GM12878 (cell line): ENCODE measurements at regions not wholly inside any gene's neighbourhood (a gene's known extent, or its start where the extent isn't known, plus 50 kb on each side); places are given as distances from the start of the nearest gene placed in this dataset.

ENCODE experiments used
- CHD1 ChIP-seq: IDR thresholded peaks from 2 replicates; pipeline ENCODE4 v1.6.1; 2012; ENCODE audit warnings: low read depth, low read length, improper control_type of control experiment
- NFXL1 ChIP-seq: fragments of 450-650 bp; IDR thresholded peaks from 2 replicates; pipeline ENCODE4 v1.6.1; 2017; ENCODE audit warnings: antibody characterized with exemption, mild to moderate bottlenecking, borderline replicate concordance
- PAX8 ChIP-seq: fragments of 450-650 bp; IDR thresholded peaks from 2 replicates; pipeline ENCODE4 v1.6.1; 2017; ENCODE audit warnings: mild to moderate bottlenecking, moderate library complexity
- PRDM15 ChIP-seq: fragments of 450-650 bp; formaldehyde crosslinking; IDR thresholded peaks from 2 replicates; pipeline ENCODE4 v1.4.0; 2020; ENCODE audit warnings: mild to moderate bottlenecking, moderate library complexity
- SMAD1 ChIP-seq: fragments of 450-650 bp; IDR thresholded peaks from 2 replicates; pipeline ENCODE4 v1.6.1; 2018; ENCODE audit warnings: mild to moderate bottlenecking, low read depth; ENCODE audit not compliant: partially characterized antibody
- SMARCA5 ChIP-seq: fragments of 450-650 bp; IDR thresholded peaks from 2 replicates; pipeline ENCODE4 v1.6.1; 2017; ENCODE audit warnings: mild to moderate bottlenecking
- ZBED1 ChIP-seq: IDR thresholded peaks from 2 replicates; pipeline ENCODE4 v1.6.1; 2016; ENCODE audit warnings: borderline replicate concordance
- ZNF24 ChIP-seq: fragments of 450-650 bp; IDR thresholded peaks from 2 replicates; pipeline ENCODE4 v1.6.1; 2017; ENCODE audit warnings: antibody characterized with exemption, mild to moderate bottlenecking
- TF ChIP-seq, protein P1 (sequence below): fragments of 450-650 bp; IDR thresholded peaks from 2 replicates; pipeline ENCODE4 v1.6.1; 2016; ENCODE audit warnings: mild to moderate bottlenecking
- TF ChIP-seq, protein P2 (sequence below): IDR thresholded peaks from 2 replicates; pipeline ENCODE4 v1.6.1; 2012; ENCODE audit warnings: low read depth, low read length, improper control_type of control experiment

DNA sequence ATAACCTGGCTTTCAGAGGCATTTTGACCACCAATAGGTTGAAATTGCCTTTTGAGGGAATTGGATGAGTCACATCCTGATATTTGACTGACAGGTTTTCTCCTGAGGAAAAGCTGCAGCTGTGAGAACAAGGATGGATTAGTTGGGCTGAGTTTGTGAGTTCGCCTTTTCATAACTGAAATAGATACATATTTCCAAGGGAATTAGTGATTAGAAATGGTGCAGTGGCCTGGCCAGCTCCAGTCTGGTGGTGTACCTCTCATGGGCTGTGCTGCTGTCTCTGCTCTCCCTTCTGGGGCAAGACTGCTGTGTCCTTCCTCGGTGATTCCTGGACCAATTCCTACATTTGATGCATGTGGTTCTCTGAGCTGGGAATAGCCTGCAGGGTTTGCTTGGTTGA is 341.3 kb downstream of the TSN start (continued):
- no peak for TF ChIP-seq PRDM15
- TF ChIP-seq ZNF24 = no peak
- no peak for TF ChIP-seq SMARCA5
- TF ChIP-seq ZBED1 = no peak
- TF ChIP-seq CHD1 = no peak
- no peak for TF ChIP-seq SMAD1
- no peak for TF ChIP-seq NFXL1
- TF ChIP-seq, protein P1, sequence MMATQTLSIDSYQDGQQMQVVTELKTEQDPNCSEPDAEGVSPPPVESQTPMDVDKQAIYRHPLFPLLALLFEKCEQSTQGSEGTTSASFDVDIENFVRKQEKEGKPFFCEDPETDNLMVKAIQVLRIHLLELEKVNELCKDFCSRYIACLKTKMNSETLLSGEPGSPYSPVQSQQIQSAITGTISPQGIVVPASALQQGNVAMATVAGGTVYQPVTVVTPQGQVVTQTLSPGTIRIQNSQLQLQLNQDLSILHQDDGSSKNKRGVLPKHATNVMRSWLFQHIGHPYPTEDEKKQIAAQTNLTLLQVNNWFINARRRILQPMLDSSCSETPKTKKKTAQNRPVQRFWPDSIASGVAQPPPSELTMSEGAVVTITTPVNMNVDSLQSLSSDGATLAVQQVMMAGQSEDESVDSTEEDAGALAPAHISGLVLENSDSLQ = no peak
- TF ChIP-seq, protein P2, sequence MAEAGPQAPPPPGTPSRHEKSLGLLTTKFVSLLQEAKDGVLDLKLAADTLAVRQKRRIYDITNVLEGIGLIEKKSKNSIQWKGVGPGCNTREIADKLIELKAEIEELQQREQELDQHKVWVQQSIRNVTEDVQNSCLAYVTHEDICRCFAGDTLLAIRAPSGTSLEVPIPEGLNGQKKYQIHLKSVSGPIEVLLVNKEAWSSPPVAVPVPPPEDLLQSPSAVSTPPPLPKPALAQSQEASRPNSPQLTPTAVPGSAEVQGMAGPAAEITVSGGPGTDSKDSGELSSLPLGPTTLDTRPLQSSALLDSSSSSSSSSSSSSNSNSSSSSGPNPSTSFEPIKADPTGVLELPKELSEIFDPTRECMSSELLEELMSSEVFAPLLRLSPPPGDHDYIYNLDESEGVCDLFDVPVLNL = no peak
- TF ChIP-seq PAX8 = no peak
